Endothelial cell of umbilical vein (primary cell): ENCODE measurements at regions not wholly inside any gene's neighbourhood (a gene's known extent, or its start where the extent isn't known, plus 50 kb on each side); places are given as distances from the start of the nearest gene placed in this dataset.

Experiments used
- BruUV-seq: library from RNA; stranded (reverse); fragments of 400-500 nt; replicated peaks from 2 replicates; lab custom pipeline; 2021; lab: Mats Ljungman, UMichigan
- CTCF ChIA-PET: fragments of 300-600, 350-600 bp; sonication (Branson Sonifier 250); formaldehyde crosslinking; loops from one replicate; lab custom pipeline; 2021; ENCODE audit warnings: antibody characterized with exemption, inconsistent platforms; lab: Charles Lee
- POLR2A ChIA-PET: fragments of 300-600, 350-600 bp; sonication (Branson Sonifier 250); formaldehyde crosslinking; loops from one replicate; lab custom pipeline; 2021; ENCODE audit warnings: antibody characterized with exemption, inconsistent platforms; lab: Charles Lee
- DNase-seq: peaks from one replicate; pipeline ENCODE4 v3.0.0-alpha.2; 2011; ENCODE audit warnings: low read depth, low spot score
- FAIRE-seq: peaks from 2 replicates; lab custom pipeline; 2011; peaks lifted over from hg19 to GRCh38; lab: Jason Lieb, UNC
- H2AFZ ChIP-seq: 2 replicates; pipeline ENCODE4 v1.6.0; 2012; ENCODE audit warnings: low read depth, low read length, control low read depth, inconsistent platforms
- H3K27ac ChIP-seq: 2 replicates; pipeline ENCODE4 v1.5.1; 2011; ENCODE audit warnings: low read depth, mild to moderate bottlenecking, control low read depth, low read length, moderate library complexity; ENCODE audit not compliant: insufficient read depth
- H3K27me3 ChIP-seq, 2 experiments: 2 replicates each; pipeline versions ENCODE4 v1.6.0 to v1.6.1; 2011; ENCODE audit warnings: low read length in 2 of 2, mixed read lengths in 1 of 2; ENCODE audit not compliant: control insufficient read depth in 2 of 2, insufficient read depth in 2 of 2
- H3K36me3 ChIP-seq, 2 experiments: 2 replicates in 1 of 2; 3 replicates in 1 of 2; pipeline ENCODE4 v1.5.1; 2011; ENCODE audit warnings: low read length in 2 of 2, mild to moderate bottlenecking in 1 of 2, moderate library complexity in 1 of 2; ENCODE audit not compliant: control insufficient read depth in 2 of 2, insufficient read depth in 2 of 2; ENCODE audit errors: extremely low read depth in 1 of 2
- H3K4me1 ChIP-seq: 3 replicates; pipeline ENCODE4 v1.5.1; 2011; ENCODE audit warnings: mild to moderate bottlenecking, low read length; ENCODE audit not compliant: control insufficient read depth, insufficient read depth; ENCODE audit errors: extremely low read depth
- H3K4me2 ChIP-seq: 2 replicates; pipeline ENCODE4 v1.6.1; 2011; ENCODE audit warnings: low read length, control low read depth, mixed read lengths; ENCODE audit not compliant: insufficient read depth
- H3K4me3 ChIP-seq, 3 experiments: fragments of 200-600 bp in 1 of 3; sonication (generic), shearing (Covaris generic) in 1 of 3; replicated peaks in 1 of 3; 2 replicates each; pipeline ENCODE4 v1.5.1; 2011 to 2016; ENCODE audit warnings: control low read depth in 3 of 3, low read length in 3 of 3, mild to moderate bottlenecking in 2 of 3, inconsistent platforms in 1 of 3, low read depth in 1 of 3, moderate library complexity in 1 of 3; ENCODE audit not compliant: insufficient read depth in 1 of 3
- H3K79me2 ChIP-seq: 2 replicates; pipeline ENCODE4 v1.6.0; 2012; ENCODE audit warnings: low read length, inconsistent platforms; ENCODE audit not compliant: control insufficient read depth, insufficient read depth
- H3K9ac ChIP-seq: replicated peaks from 2 replicates; pipeline ENCODE3; 2011; ENCODE audit warnings: low read length, control low read depth; ENCODE audit not compliant: insufficient read depth; ENCODE audit errors: extremely low read depth
- H3K9me1 ChIP-seq: replicated peaks from 3 replicates; pipeline ENCODE4 v1.6.0; 2011; ENCODE audit warnings: mild to moderate bottlenecking, low read length; ENCODE audit not compliant: control insufficient read depth, insufficient read depth; ENCODE audit errors: extremely low read depth
- H3K9me3 ChIP-seq: replicated peaks from 2 replicates; pipeline ENCODE4 v1.5.1; 2012; ENCODE audit warnings: low read length, inconsistent platforms; ENCODE audit not compliant: control insufficient read depth, insufficient read depth
- H4K20me1 ChIP-seq: replicated peaks from 2 replicates; pipeline ENCODE3; 2011; ENCODE audit warnings: mild to moderate bottlenecking, low read length; ENCODE audit not compliant: control insufficient read depth, insufficient read depth; ENCODE audit errors: extremely low read depth
- CTCF ChIP-seq, 2 donors: IDR thresholded peaks; 1 replicate in 1 of 2; 2 replicates in 1 of 2; pipeline ENCODE4 v1.5.1; 2011; ENCODE audit warnings: low read length in 2 of 2, mild to moderate bottlenecking in 2 of 2, moderate library complexity in 2 of 2, control low read depth in 1 of 2, inconsistent platforms in 1 of 2, low read depth in 1 of 2; ENCODE audit not compliant: insufficient read depth in 1 of 2; ENCODE audit errors: extremely low read depth in 1 of 2
- EZH2 ChIP-seq: IDR thresholded peaks from 2 replicates; pipeline ENCODE4 v1.6.1; 2012; ENCODE audit warnings: borderline replicate concordance, low read depth, mild to moderate bottlenecking, moderate library complexity, low read length, inconsistent platforms; ENCODE audit not compliant: severe bottlenecking
- FOS ChIP-seq: IDR thresholded peaks from 2 replicates; pipeline ENCODE4 v1.6.1; 2011; ENCODE audit warnings: mild to moderate bottlenecking, low read length, moderate library complexity, borderline replicate concordance; ENCODE audit not compliant: insufficient read depth
- GATA2 ChIP-seq: IDR thresholded peaks from 2 replicates; pipeline ENCODE4 v1.7.0; 2011; ENCODE audit warnings: low read depth, mild to moderate bottlenecking, moderate library complexity, mixed read lengths, low read length; ENCODE audit not compliant: insufficient read length, insufficient read depth
- JUN ChIP-seq: IDR thresholded peaks from 2 replicates; pipeline ENCODE4 v1.6.1; 2011; ENCODE audit warnings: borderline replicate concordance, low read depth; ENCODE audit not compliant: insufficient read length, insufficient read depth
- MAX ChIP-seq: IDR thresholded peaks from 2 replicates; pipeline ENCODE4 v1.6.1; 2011; ENCODE audit not compliant: insufficient read depth, insufficient read length
- MYC ChIP-seq: IDR thresholded peaks from one replicate; pipeline ENCODE4 v1.6.1; 2011; ENCODE audit warnings: mild to moderate bottlenecking, low read depth, low read length
- POLR2A ChIP-seq: IDR thresholded peaks from 2 replicates; pipeline ENCODE4 v1.6.1; 2012; ENCODE audit warnings: low read depth, mild to moderate bottlenecking, control low read depth, low read length
- POLR2AphosphoS5 ChIP-seq: IDR thresholded peaks from 2 replicates; pipeline ENCODE4 v1.6.1; 2012; ENCODE audit warnings: low read depth, mild to moderate bottlenecking, control low read depth, low read length, moderate library complexity; ENCODE audit not compliant: insufficient read depth
- dilution Hi-C: fragments of 300-500 bp; cut with MboI; formaldehyde crosslinking; loops from one replicate; pipeline ENCODE4 v1.15.0; 2019; ENCODE audit warnings: low sequenced_read_pairs; ENCODE audit not compliant: extremely low pct_ligation_motif_present
- intact Hi-C: fragments of 100-400 bp; cut with micrococcal nuclease; formaldehyde crosslinking; loops from one replicate; pipeline ENCODE4 v1.10.0; 2022

DNA sequence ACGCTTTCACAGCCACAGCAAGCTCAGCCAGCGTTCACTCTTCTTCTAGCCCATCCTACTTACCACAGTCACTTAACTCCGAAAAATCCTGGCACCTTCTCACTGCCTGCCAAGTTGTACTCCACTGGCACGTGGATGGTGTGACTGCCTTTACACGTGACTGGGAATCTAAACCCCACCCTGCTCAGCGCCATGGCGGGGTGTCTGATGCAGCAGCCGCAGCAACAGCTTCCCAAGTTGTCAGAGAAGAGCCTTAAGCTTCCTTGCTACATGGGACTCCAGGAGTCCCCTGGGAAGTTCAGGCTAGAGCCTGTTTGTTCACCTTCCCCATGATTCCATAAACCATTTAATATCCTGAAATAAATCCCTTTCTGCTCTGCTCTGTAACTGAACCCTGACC is 61.9 kb upstream of the FOXC1 start:
- no peak overlapping the region for H3K4me3 ChIP-seq
- no peaks in the 10 kb centered on the region for H3K4me1 ChIP-seq
- H3K9me3 ChIP-seq = no peaks in the 10 kb centered on the region
- H3K9ac ChIP-seq = no peak overlapping the region
- no peaks in the 10 kb centered on the region for H3K36me3 ChIP-seq
- no peaks in the 10 kb centered on the region for H3K79me2 ChIP-seq
- DNase-seq (no peak), FAIRE-seq (no peak)
- no peaks in the 10 kb centered on the region for H3K27me3 ChIP-seq
- POLR2A ChIA-PET = no interaction called here
- H3K27ac ChIP-seq = no peak overlapping the region
- H3K9me1 ChIP-seq = no peaks in the 10 kb centered on the region
- no peak overlapping the region for H2AFZ ChIP-seq
- CTCF ChIA-PET = no interaction called here
- BruUV-seq = no TSS peak
- dilution Hi-C loops (no loop called here), intact Hi-C loops (no loop called here)
- H4K20me1 ChIP-seq = no peaks in the 10 kb centered on the region
- TF ChIP-seq POLR2A (no peak), POLR2AphosphoS5 (no peak), FOS (no peak), CTCF (IDR thresholded peaks at IDR 0.05; ENCODE audit: extremely low read depth in 1 of 2, insufficient read depth in 1 of 2, low read depth in 1 of 2, low read length in 2 of 2) (no peak), GATA2 (no peak), EZH2 (no peak)
- H3K4me2 ChIP-seq = no peak overlapping the region

DNA sequence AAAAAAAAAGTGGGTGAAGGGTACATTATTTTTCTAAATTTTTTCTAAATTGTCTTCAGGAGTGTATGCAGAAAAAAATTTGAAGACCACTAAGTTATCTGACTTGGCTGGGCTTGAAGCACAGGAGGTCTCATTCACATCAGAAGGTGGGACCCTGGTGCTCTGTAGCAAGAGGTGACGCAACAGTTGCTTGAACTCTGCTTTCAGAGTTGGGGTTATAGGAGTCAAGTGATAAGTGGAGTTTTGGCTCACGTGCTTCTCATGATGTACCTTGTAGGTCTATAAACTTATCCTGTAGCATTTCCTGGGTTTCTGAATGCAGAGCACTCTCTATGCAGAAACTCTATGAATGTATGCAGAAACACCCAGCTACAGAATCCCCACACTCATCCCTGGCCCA is 58.5 kb upstream of the FOXC1 start:
- Histone ChIP-seq H3K27me3 (no peaks in the 10 kb centered on the region), H4K20me1 (no peaks in the 10 kb centered on the region), H3K27ac (no peak overlapping the region), H3K9me1 (no peaks in the 10 kb centered on the region), H3K4me3 (no peak overlapping the region), H3K9me3 (no peaks in the 10 kb centered on the region), H3K36me3 (no peaks in the 10 kb centered on the region), H2AFZ (no peak overlapping the region), H3K9ac (no peak overlapping the region), H3K4me2 (no peak overlapping the region), H3K4me1 (peaks cover 2% of the 10 kb centered on the region), H3K79me2 (no peaks in the 10 kb centered on the region)
- DNase-seq = no peak
- CTCF ChIA-PET = interaction anchor here (0.9 kb wide), 1 partner anchor 16 kb away, joined by 3 read pairs; no protein-coding TSS in a partner anchor
- dilution Hi-C loops = no loop called here
- intact Hi-C loops = no loop called here
- POLR2A ChIA-PET = no interaction called here
- TF ChIP-seq GATA2 (no peak), FOS (no peak), MAX (no peak), POLR2A (no peak), EZH2 (no peak), POLR2AphosphoS5 (no peak), JUN (no peak), CTCF (IDR thresholded peaks at IDR 0.05; ENCODE audit: extremely low read depth in 1 of 2, insufficient read depth in 1 of 2, low read depth in 1 of 2, low read length in 2 of 2) (no peak), MYC (no peak)
- FAIRE-seq = no peak
- no TSS peak for BruUV-seq
